ENCODE measurements at regions not wholly inside any gene's neighbourhood (a gene's known extent, or its start where the extent isn't known, plus 50 kb on each side); places are given as distances from the start of the nearest gene placed in this dataset.
"Not testable (repeated sequence)": the region's sequence is repeated elsewhere in the genome, so short reads cannot be mapped to it uniquely, and the experiment has no call there.

- DNase-seq, result no peak
Measured at GRCh38 chr20:19125508-19125907, 86.9 kb upstream of the SLC24A3 start.

GRCh38 chr20:19129306-19129705, 83.1 kb upstream of the SLC24A3 start:
- no peak for DNase-seq

- DNase-seq, result peak; percentile 62
Measured at GRCh38 chr20:19129976-19130612, 82.3 kb upstream of the SLC24A3 start.

GRCh38 chr20:19130613-19130984, 81.8 kb upstream of the SLC24A3 start:
- DNase-seq, result no peak

GRCh38 chr20:19137641-19138040, 74.8 kb upstream of the SLC24A3 start:
- peak; percentile 14 for DNase-seq

GRCh38 chr20:19138758-19139157, 73.7 kb upstream of the SLC24A3 start:
- DNase-seq, result no peak

GRCh38 chr20:19139584-19139983, 72.9 kb upstream of the SLC24A3 start:
- DNase-seq, result not testable (repeated sequence)

- DNase-seq, result no peak
Measured at GRCh38 chr20:19141998-19142397, 70.4 kb upstream of the SLC24A3 start.

GRCh38 chr20:19143890-19144289, 68.6 kb upstream of the SLC24A3 start:
- no peak for DNase-seq

GRCh38 chr20:19161336-19161735, 51.1 kb upstream of the SLC24A3 start:
- DNase-seq, result no peak
